ENCODE measurements at regions not wholly inside any gene's neighbourhood (a gene's known extent, or its start where the extent isn't known, plus 50 kb on each side); places are given as distances from the start of the nearest gene placed in this dataset.

GRCh38 chr3:194240766-194241165 lies 104.8 kb downstream of the HES1 start:
- no peak for TF ChIP-seq CTCF (IDR thresholded peaks at IDR 0.05; ENCODE audit: insufficient read depth, low read length, severe bottlenecking)
- no peak for DNase-seq (ENCODE audit: low read depth)

GRCh38 chr3:194243172-194243837 lies 107.4 kb downstream of the HES1 start:
- no peak overlapping the region for H3K4me3 ChIP-seq (ENCODE audit: low read depth, low read length)
- H3K27me3 ChIP-seq (ENCODE audit: control insufficient read depth, insufficient read depth, low read length) = no peaks in the 10 kb centered on the region
- no peaks in the 10 kb centered on the region for H3K36me3 ChIP-seq (ENCODE audit: control insufficient read depth, insufficient read depth, low read length)
- FAIRE-seq = no peak
- no peak for TF ChIP-seq CTCF (IDR thresholded peaks at IDR 0.05; ENCODE audit: insufficient read depth, low read length, severe bottlenecking)
- DNase-seq (ENCODE audit: low read depth) = no peak

More at GRCh38 chr3:194240766-194241165, 104.8 kb downstream of the HES1 start:
- Histone ChIP-seq H3K27me3 (ENCODE audit: control insufficient read depth, insufficient read depth, low read length) (no peaks in the 10 kb centered on the region), H3K36me3 (ENCODE audit: control insufficient read depth, insufficient read depth, low read length) (no peaks in the 10 kb centered on the region), H3K4me3 (ENCODE audit: low read depth, low read length) (no peak overlapping the region)
- FAIRE-seq = no peak

- TF ChIP-seq CTCF (IDR thresholded peaks at IDR 0.05; ENCODE audit: insufficient read depth, low read length, severe bottlenecking) = no peak
- no peak overlapping the region for H3K4me3 ChIP-seq (ENCODE audit: low read depth, low read length)
- H3K27me3 ChIP-seq (ENCODE audit: control insufficient read depth, insufficient read depth, low read length) = no peaks in the 10 kb centered on the region
- FAIRE-seq (no peak), DNase-seq (ENCODE audit: low read depth) (no peak)
- no peaks in the 10 kb centered on the region for H3K36me3 ChIP-seq (ENCODE audit: control insufficient read depth, insufficient read depth, low read length)
These were observed 107.0 kb downstream of the CPN2 start for GRCh38 chr3:194244167-194244566.

GRCh38 chr3:194245474-194245873 lies 105.7 kb downstream of the CPN2 start:
- Histone ChIP-seq H3K4me3 (ENCODE audit: low read depth, low read length) (no peak overlapping the region), H3K36me3 (ENCODE audit: control insufficient read depth, insufficient read depth, low read length) (no peaks in the 10 kb centered on the region), H3K27me3 (ENCODE audit: control insufficient read depth, insufficient read depth, low read length) (no peaks in the 10 kb centered on the region)
- DNase-seq (ENCODE audit: low read depth) = no peak
- FAIRE-seq = no peak
- no peak for TF ChIP-seq CTCF (IDR thresholded peaks at IDR 0.05; ENCODE audit: insufficient read depth, low read length, severe bottlenecking)

- TF ChIP-seq CTCF (IDR thresholded peaks at IDR 0.05; ENCODE audit: insufficient read depth, low read length, severe bottlenecking) = no peak
- H3K27me3 ChIP-seq (ENCODE audit: control insufficient read depth, insufficient read depth, low read length) = peaks cover 2% of the 10 kb centered on the region
- H3K36me3 ChIP-seq (ENCODE audit: control insufficient read depth, insufficient read depth, low read length) = no peaks in the 10 kb centered on the region
- no peak overlapping the region for H3K4me3 ChIP-seq (ENCODE audit: low read depth, low read length)
- no peak for FAIRE-seq
- DNase-seq (ENCODE audit: low read depth) = no peak
These were observed 105.1 kb downstream of the CPN2 start for GRCh38 chr3:194245975-194246561.

All from bronchial epithelial cell (primary cell).